ENCODE measurements at regions not wholly inside any gene's neighbourhood (a gene's known extent, or its start where the extent isn't known, plus 50 kb on each side); places are given as distances from the start of the nearest gene placed in this dataset.

- no TSS peak for BruUV-seq (replicated peaks)
- H3K9me3 ChIP-seq (ENCODE audit: low read length), result no peaks in the 10 kb centered on the region
Observed at GRCh38 chr14:24735984-24736630, 102.1 kb upstream of the GZMB start.

DNA sequence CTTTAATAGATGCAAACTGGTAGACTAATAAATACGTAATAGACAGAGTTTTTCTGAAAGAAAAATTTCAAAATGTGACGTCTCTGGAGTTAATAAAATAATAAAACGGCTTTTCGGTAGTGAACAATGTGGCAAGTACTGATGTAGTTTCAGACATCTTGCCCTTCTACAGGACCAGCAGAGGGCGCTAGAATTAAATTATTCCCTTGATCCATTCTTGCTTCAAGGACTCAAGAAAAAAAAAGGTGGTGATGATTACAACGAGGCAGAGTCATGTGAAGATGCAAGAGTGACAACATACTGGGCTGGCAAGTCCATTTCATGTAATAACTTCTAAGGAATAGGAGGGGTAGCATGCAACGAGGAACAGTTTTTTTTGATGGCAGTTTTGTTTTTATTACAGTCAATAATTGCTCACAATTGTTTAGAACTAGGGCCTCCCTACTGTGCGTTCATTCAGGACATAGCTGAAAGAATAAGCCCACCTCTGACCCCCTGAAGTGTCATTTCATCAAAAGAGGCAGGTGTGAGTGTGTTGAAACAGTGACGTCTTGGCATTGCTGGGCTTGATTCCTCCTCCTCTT is 101.0 kb upstream of the GZMB start:
- DNase-seq (ENCODE audit: low spot score), result peak; percentile 86
- WGBS (ENCODE audit: low lambda C conversion rate), result 13% methylated on average over 9 of the region's 9 CpGs
- Histone ChIP-seq H3K9ac (ENCODE audit: insufficient read depth, low read depth, low read length) (no peak overlapping the region), H2AFZ (ENCODE audit: low read length) (no peak overlapping the region), H3K4me1 (ENCODE audit: insufficient read depth, low read length) (no peaks in the 10 kb centered on the region), H3K27ac (ENCODE audit: extremely low read length, insufficient read depth, low read length) (no peak overlapping the region), H3K4me3 (replicated peaks in 1 of 3; ENCODE audit: insufficient read depth in 1 of 3, low read depth in 2 of 3, low read length in 3 of 3) (no peak overlapping the region), H3K36me3 (replicated peaks in 1 of 2; ENCODE audit: control insufficient read depth in 1 of 2, insufficient read depth in 2 of 2, low read length in 2 of 2) (no peaks in the 10 kb centered on the region), H3K4me2 (ENCODE audit: low read depth, low read length) (no peak overlapping the region), H3K79me2 (ENCODE audit: insufficient read depth, low read length) (no peaks in the 10 kb centered on the region), H4K20me1 (ENCODE audit: insufficient read depth, low read length) (no peaks in the 10 kb centered on the region), H3K27me3 (ENCODE audit: control insufficient read depth in 1 of 2, insufficient read depth in 2 of 2, low read length in 2 of 2) (no peaks in the 10 kb centered on the region), H3K9me3 (ENCODE audit: low read length) (no peaks in the 10 kb centered on the region)
- intact Hi-C loops (cut with micrococcal nuclease; ENCODE audit: unreplicated experiment), result loop anchor here (1.0 to 5.0 kb wide), 7 partner anchors 71 to 671 kb away; no protein-coding TSS in a partner anchor
- in situ Hi-C loops (cut with HindIII; ENCODE audit: extremely low pct_ligation_motif_present, low pct_unique_long_range_greater_than_20kb), result loop anchor here (5.0 to 10.0 kb wide), 3 partner anchors 307 to 420 kb away; no protein-coding TSS in a partner anchor
- peak; percentile 51 for FAIRE-seq
- POLR2A ChIA-PET, result no interaction called here
- CTCF ChIA-PET (ENCODE audit: low intra/inter-chr PET ratio, low total read pairs), result interaction anchor here (0.8 to 5.1 kb wide), 11 partner anchors 24 to 666 kb away, joined by 3 to 91 read pairs (median 5); no protein-coding TSS in a partner anchor
- BruUV-seq (replicated peaks), result no TSS peak
- ATAC-seq, result peak; percentile 95
- TF ChIP-seq, protein P1, sequence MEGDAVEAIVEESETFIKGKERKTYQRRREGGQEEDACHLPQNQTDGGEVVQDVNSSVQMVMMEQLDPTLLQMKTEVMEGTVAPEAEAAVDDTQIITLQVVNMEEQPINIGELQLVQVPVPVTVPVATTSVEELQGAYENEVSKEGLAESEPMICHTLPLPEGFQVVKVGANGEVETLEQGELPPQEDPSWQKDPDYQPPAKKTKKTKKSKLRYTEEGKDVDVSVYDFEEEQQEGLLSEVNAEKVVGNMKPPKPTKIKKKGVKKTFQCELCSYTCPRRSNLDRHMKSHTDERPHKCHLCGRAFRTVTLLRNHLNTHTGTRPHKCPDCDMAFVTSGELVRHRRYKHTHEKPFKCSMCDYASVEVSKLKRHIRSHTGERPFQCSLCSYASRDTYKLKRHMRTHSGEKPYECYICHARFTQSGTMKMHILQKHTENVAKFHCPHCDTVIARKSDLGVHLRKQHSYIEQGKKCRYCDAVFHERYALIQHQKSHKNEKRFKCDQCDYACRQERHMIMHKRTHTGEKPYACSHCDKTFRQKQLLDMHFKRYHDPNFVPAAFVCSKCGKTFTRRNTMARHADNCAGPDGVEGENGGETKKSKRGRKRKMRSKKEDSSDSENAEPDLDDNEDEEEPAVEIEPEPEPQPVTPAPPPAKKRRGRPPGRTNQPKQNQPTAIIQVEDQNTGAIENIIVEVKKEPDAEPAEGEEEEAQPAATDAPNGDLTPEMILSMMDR (CRISPR knock-in tag; IDR thresholded peaks at IDR 0.05), result peak; percentile 91
- no peak for TF ChIP-seq ZSCAN29 (CRISPR knock-in tag; conservative IDR thresholded peaks at IDR 0.05)
- no peak for TF ChIP-seq SMARCE1 (IDR thresholded peaks at IDR 0.05; ENCODE audit: borderline replicate concordance)
- TF ChIP-seq, protein P2, sequence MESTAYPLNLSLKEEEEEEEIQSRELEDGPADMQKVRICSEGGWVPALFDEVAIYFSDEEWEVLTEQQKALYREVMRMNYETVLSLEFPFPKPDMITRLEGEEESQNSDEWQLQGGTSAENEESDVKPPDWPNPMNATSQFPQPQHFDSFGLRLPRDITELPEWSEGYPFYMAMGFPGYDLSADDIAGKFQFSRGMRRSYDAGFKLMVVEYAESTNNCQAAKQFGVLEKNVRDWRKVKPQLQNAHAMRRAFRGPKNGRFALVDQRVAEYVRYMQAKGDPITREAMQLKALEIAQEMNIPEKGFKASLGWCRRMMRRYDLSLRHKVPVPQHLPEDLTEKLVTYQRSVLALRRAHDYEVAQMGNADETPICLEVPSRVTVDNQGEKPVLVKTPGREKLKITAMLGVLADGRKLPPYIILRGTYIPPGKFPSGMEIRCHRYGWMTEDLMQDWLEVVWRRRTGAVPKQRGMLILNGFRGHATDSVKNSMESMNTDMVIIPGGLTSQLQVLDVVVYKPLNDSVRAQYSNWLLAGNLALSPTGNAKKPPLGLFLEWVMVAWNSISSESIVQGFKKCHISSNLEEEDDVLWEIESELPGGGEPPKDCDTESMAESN (CRISPR knock-in tag; conservative IDR thresholded peaks at IDR 0.05), result 0 out of 2 replicates have a peak, but pooled peaks have one; percentile 19
- no peak for TF ChIP-seq ZFY (CRISPR knock-in tag; IDR thresholded peaks at IDR 0.05)
- no peak for TF ChIP-seq SOX6 (IDR thresholded peaks at IDR 0.05)
- TF ChIP-seq SOX6 (CRISPR knock-in tag; IDR thresholded peaks at IDR 0.05), result no peak
- TF ChIP-seq HCFC1 (IDR thresholded peaks at IDR 0.05; ENCODE audit: low read depth, low read length), result no peak
- no peak for TF ChIP-seq LCORL (IDR thresholded peaks at IDR 0.05)
- 0 out of 2 replicates have a peak, but pooled peaks have one; percentile 18 for TF ChIP-seq LCORL (CRISPR knock-in tag; IDR thresholded peaks at IDR 0.05)

More at GRCh38 chr14:24735984-24736630, 102.1 kb upstream of the GZMB start:
- Histone ChIP-seq H3K79me2 (ENCODE audit: insufficient read depth, low read length) (no peaks in the 10 kb centered on the region), H3K27ac (ENCODE audit: extremely low read length, insufficient read depth, low read length) (no peak overlapping the region), H3K36me3 (replicated peaks in 1 of 2; ENCODE audit: control insufficient read depth in 1 of 2, insufficient read depth in 2 of 2, low read length in 2 of 2) (no peaks in the 10 kb centered on the region), H3K4me1 (ENCODE audit: insufficient read depth, low read length) (no peaks in the 10 kb centered on the region), H3K27me3 (ENCODE audit: control insufficient read depth in 1 of 2, insufficient read depth in 2 of 2, low read length in 2 of 2) (no peaks in the 10 kb centered on the region), H2AFZ (ENCODE audit: low read length) (no peak overlapping the region), H3K9ac (ENCODE audit: insufficient read depth, low read depth, low read length) (no peak overlapping the region), H3K4me2 (ENCODE audit: low read depth, low read length) (no peak overlapping the region), H3K4me3 (replicated peaks in 1 of 3; ENCODE audit: insufficient read depth in 1 of 3, low read depth in 2 of 3, low read length in 3 of 3) (no peak overlapping the region), H4K20me1 (ENCODE audit: insufficient read depth, low read length) (no peaks in the 10 kb centered on the region)
- in situ Hi-C loops (cut with HindIII; ENCODE audit: extremely low pct_ligation_motif_present, low pct_unique_long_range_greater_than_20kb) (loop anchor here (5.0 to 10.0 kb wide), 3 partner anchors 306 to 419 kb away; no protein-coding TSS in a partner anchor), intact Hi-C loops (cut with micrococcal nuclease; ENCODE audit: unreplicated experiment) (loop anchor here (1.0 to 5.0 kb wide), 7 partner anchors 70 to 670 kb away; no protein-coding TSS in a partner anchor)
- ATAC-seq (no peak), DNase-seq (ENCODE audit: low spot score) (no peak), FAIRE-seq (no peak)
- ChIA-PET POLR2A (no interaction called here), CTCF (ENCODE audit: low intra/inter-chr PET ratio, low total read pairs) (interaction anchor here (0.9 to 5.1 kb wide), 6 partner anchors 70 to 664 kb away, joined by 3 to 91 read pairs (median 9); no protein-coding TSS in a partner anchor)
- TF ChIP-seq NRL (CRISPR knock-in tag; IDR thresholded peaks at IDR 0.05; ENCODE audit: borderline replicate concordance) (no peak), HNRNPK (IDR thresholded peaks at IDR 0.05; ENCODE audit: low read depth, low read length, poor library complexity, severe bottlenecking) (peak; percentile 93), ZNF616 (CRISPR knock-in tag; IDR thresholded peaks at IDR 0.05; ENCODE audit: low read depth) (no peak)
- WGBS (ENCODE audit: low lambda C conversion rate), result 0% methylated on average over 1 of the region's 1 CpG

Data from HepG2 (cell line).